IMR-90 (cell line): ENCODE measurements at regions not wholly inside any gene's neighbourhood (a gene's known extent, or its start where the extent isn't known, plus 50 kb on each side); places are given as distances from the start of the nearest gene placed in this dataset.
"Not testable (repeated sequence)": the region's sequence is repeated elsewhere in the genome, so short reads cannot be mapped to it uniquely, and the experiment has no call there.

Source experiments
- ATAC-seq: fragments of 200-7000 bp; cut with Tn5 transposase; 2 replicates; pipeline ENCODE4 v1.9.1; 2020; ENCODE audit warnings: low read depth, mild to moderate bottlenecking, moderate library complexity
- BruUV-seq: library from RNA; stranded (reverse); fragments of 400-500 nt; replicated peaks from 2 replicates; lab custom pipeline; 2021; lab: Mats Ljungman, UMichigan
- CTCF ChIA-PET: fragments of 300-600 bp; formaldehyde crosslinking; extraction: SDS; loops from one replicate; lab custom pipeline; 2021; ENCODE audit warnings: antibody characterized with exemption; lab: Yijun Ruan, JAX
- POLR2A ChIA-PET: fragments of 300-600 bp; sonication (Branson Sonifier 250); formaldehyde crosslinking; loops from one replicate; lab custom pipeline; 2022; ENCODE audit warnings: antibody characterized with exemption; ENCODE audit not compliant: unreplicated experiment; lab: Charles Lee
- DNase-seq: peaks from one replicate; pipeline ENCODE4 v3.0.0; 2013
- H2AFZ ChIP-seq: replicated peaks from 2 replicates; pipeline ENCODE3; 2013; ENCODE audit warnings: low read length, mild to moderate bottlenecking; ENCODE audit not compliant: poor library complexity
- H2AK5ac ChIP-seq: 2 replicates; pipeline ENCODE4 v1.6.1; 2013; ENCODE audit warnings: low read depth, low read length, inconsistent platforms
- H2AK9ac ChIP-seq: replicated peaks from 2 replicates; pipeline ENCODE3; 2013; ENCODE audit warnings: mild to moderate bottlenecking, low read depth, low read length, moderate library complexity; ENCODE audit not compliant: poor library complexity
- H2BK120ac ChIP-seq: 2 replicates; pipeline ENCODE4 v1.6.1; 2013; ENCODE audit warnings: low read depth, low read length, inconsistent platforms
- H2BK15ac ChIP-seq: 3 replicates; pipeline ENCODE4 v1.6.1; 2013; ENCODE audit warnings: low read depth, low read length, inconsistent platforms
- H2BK20ac ChIP-seq: 2 replicates; pipeline ENCODE4 v1.6.1; 2013; ENCODE audit warnings: low read depth, mild to moderate bottlenecking, inconsistent platforms, low read length, moderate library complexity
- H2BK5ac ChIP-seq: 2 replicates; pipeline ENCODE4 v1.6.1; 2013; ENCODE audit warnings: mild to moderate bottlenecking, low read depth, low read length, inconsistent platforms; ENCODE audit not compliant: poor library complexity, severe bottlenecking
- H3K14ac ChIP-seq: replicated peaks from 2 replicates; pipeline ENCODE4 v1.6.1; 2013; ENCODE audit warnings: low read depth, low read length, inconsistent platforms
- H3K18ac ChIP-seq: 2 replicates; pipeline ENCODE4 v1.6.1; 2013; ENCODE audit warnings: low read depth, low read length, control low read depth
- H3K23ac ChIP-seq: 2 replicates; pipeline ENCODE4 v1.6.1; 2013; ENCODE audit warnings: low read depth, low read length, inconsistent platforms
- H3K27ac ChIP-seq: 2 replicates; pipeline ENCODE4 v1.5.1; 2013; ENCODE audit warnings: mild to moderate bottlenecking, control low read depth, low read length; ENCODE audit not compliant: insufficient read depth
- H3K27me3 ChIP-seq: 2 replicates; pipeline ENCODE4 v1.6.1; 2013; ENCODE audit warnings: low read length; ENCODE audit not compliant: control insufficient read depth, insufficient read depth
- H3K36me3 ChIP-seq: 2 replicates; pipeline ENCODE4 v1.6.1; 2013; ENCODE audit warnings: low read length, mixed read lengths; ENCODE audit not compliant: control insufficient read depth, insufficient read depth
- H3K4ac ChIP-seq: 2 replicates; pipeline ENCODE4 v1.6.1; 2013; ENCODE audit warnings: low read depth, low read length, inconsistent platforms
- H3K4me1 ChIP-seq: 2 replicates; pipeline ENCODE4 v1.6.1; 2013; ENCODE audit warnings: low read length, mixed read lengths; ENCODE audit not compliant: control insufficient read depth, insufficient read depth
- H3K4me2 ChIP-seq: 2 replicates; pipeline ENCODE4 v1.6.1; 2013; ENCODE audit warnings: low read depth, mild to moderate bottlenecking, control low read depth, low read length, moderate library complexity
- H3K4me3 ChIP-seq: 2 replicates; pipeline ENCODE4 v1.5.1; 2013; ENCODE audit warnings: low read depth, mild to moderate bottlenecking, control low read depth, low read length, moderate library complexity; ENCODE audit not compliant: insufficient read depth
- H3K56ac ChIP-seq: 2 replicates; pipeline ENCODE4 v1.6.1; 2013; ENCODE audit warnings: low read length, inconsistent platforms; ENCODE audit not compliant: insufficient read depth; ENCODE audit errors: extremely low read depth
- H3K79me1 ChIP-seq, 2 experiments: 2 replicates each; pipeline ENCODE4 v1.6.1; 2013; ENCODE audit warnings: low read length in 2 of 2, inconsistent platforms in 1 of 2, low read depth in 1 of 2
- H3K9ac ChIP-seq: 2 replicates; pipeline ENCODE4 v1.6.1; 2013; ENCODE audit warnings: low read depth, low read length, control low read depth
- H3K9me1 ChIP-seq: 2 replicates; pipeline ENCODE4 v1.6.1; 2013; ENCODE audit warnings: low read length, inconsistent platforms; ENCODE audit not compliant: insufficient read depth
- H3K9me3 ChIP-seq: 2 replicates; pipeline ENCODE4 v1.6.1; 2013; ENCODE audit warnings: low read length; ENCODE audit not compliant: control insufficient read depth, insufficient read depth
- H4K20me1 ChIP-seq: 2 replicates; pipeline ENCODE4 v1.6.1; 2013; ENCODE audit warnings: low read length, inconsistent platforms; ENCODE audit not compliant: insufficient read depth
- H4K5ac ChIP-seq: 2 replicates; pipeline ENCODE4 v1.6.1; 2013; ENCODE audit warnings: mild to moderate bottlenecking, low read depth, low read length, control low read depth
- H4K8ac ChIP-seq, 2 experiments: 2 replicates each; pipeline ENCODE4 v1.6.1; 2013; ENCODE audit warnings: low read depth in 2 of 2, low read length in 2 of 2, control low read depth in 1 of 2, inconsistent platforms in 1 of 2
- H4K91ac ChIP-seq: 2 replicates; pipeline ENCODE4 v1.6.1; 2013; ENCODE audit warnings: low read depth, low read length, inconsistent platforms; ENCODE audit not compliant: insufficient read depth
- CEBPB ChIP-seq: IDR thresholded peaks from 2 replicates; pipeline ENCODE4 v1.6.1; 2012; ENCODE audit warnings: low read depth, low read length, improper control_type of control experiment
- RCOR1 ChIP-seq: IDR thresholded peaks from 2 replicates; pipeline ENCODE4 v1.6.1; 2012; ENCODE audit warnings: mild to moderate bottlenecking, low read length, improper control_type of control experiment; ENCODE audit not compliant: insufficient replicate concordance
- WGBS, 2 experiments: methylation state at CpG; one replicate each; pipeline versions ENCODE4 v1.1.5 to v1.1.7; 2013; ENCODE audit warnings: missing lambda C conversion rate in 2 of 2; ENCODE audit not compliant: insufficient read length in 1 of 2; ENCODE audit errors: extremely low coverage in 2 of 2; 5-methylcytosine and 5-hydroxymethylcytosine counted together
- dilution Hi-C: fragments of 300-500 bp; cut with HindIII; formaldehyde crosslinking; loops from one replicate; pipeline ENCODE4 v1.14.3; 2018; ENCODE audit warnings: low sequenced_read_pairs; ENCODE audit not compliant: unreplicated experiment
- in situ Hi-C: fragments of 300-500 bp; cut with MboI; formaldehyde crosslinking; loops from 3 replicates; pipeline ENCODE4 v1.14.3; 2019; ENCODE audit warnings: low sequenced_read_pairs, inconsistent platforms, mixed read lengths
- intact Hi-C: fragments of 100-400 bp; cut with micrococcal nuclease; formaldehyde crosslinking; loops from 2 replicates; pipeline ENCODE4 v1.10.0; 2022

DNA sequence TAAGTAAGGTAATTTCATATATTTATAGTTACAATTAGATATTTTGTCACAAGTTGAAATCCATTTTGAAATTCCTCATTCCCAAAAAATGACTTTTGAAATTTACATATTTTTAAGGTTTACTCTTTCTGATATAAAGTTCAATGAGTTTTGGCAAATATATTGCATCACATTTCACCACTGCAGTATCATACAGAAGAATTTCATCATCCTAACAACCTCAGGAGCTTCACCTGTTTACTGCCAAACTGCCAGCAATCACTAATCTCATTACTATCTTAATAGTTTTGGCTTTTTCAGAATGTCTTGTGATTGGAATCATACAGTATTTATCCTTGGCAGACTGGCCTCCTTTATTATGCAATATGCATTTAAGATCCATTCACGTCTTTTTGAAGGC, 1578.9 kb downstream of the REEP3 start:
- Histone ChIP-seq H2AK9ac (no peak overlapping the region), H2AFZ (no peak overlapping the region), H2BK5ac (no peak overlapping the region), H3K4me3 (no peak overlapping the region), H3K18ac (no peak overlapping the region), H3K4me1 (no peaks in the 10 kb centered on the region), H3K4me2 (no peak overlapping the region), H3K56ac (no peak overlapping the region), H3K36me3 (no peaks in the 10 kb centered on the region), H3K23ac (no peak overlapping the region), H3K4ac (no peak overlapping the region), H3K27me3 (no peaks in the 10 kb centered on the region), H3K9me1 (no peaks in the 10 kb centered on the region), H3K27ac (no peak overlapping the region), H4K20me1 (no peaks in the 10 kb centered on the region), H3K9me3 (peaks cover 3% of the 10 kb centered on the region; the same call in 1 of the 2 replicates), H2AK5ac (no peak overlapping the region), H3K9ac (no peak overlapping the region), H4K5ac (no peak overlapping the region), H4K8ac (no peak overlapping the region), H3K14ac (no peak overlapping the region), H2BK120ac (no peak overlapping the region), H4K91ac (no peak overlapping the region), H3K79me1 (no peaks in the 10 kb centered on the region), H2BK15ac (no peak overlapping the region), H2BK20ac (no peak overlapping the region)
- peak; percentile 42; the same call in 1 of the 2 replicates for TF ChIP-seq CEBPB
- no peak for TF ChIP-seq RCOR1
- intact Hi-C loops, result no loop called here
- BruUV-seq, result no TSS peak
- in situ Hi-C loops, result no loop called here
- no peak for DNase-seq
- POLR2A ChIA-PET, result no interaction called here
- ATAC-seq, result no peak
- CTCF ChIA-PET, result interaction anchor here (0.6 kb wide), 1 partner anchor 92 kb away, joined by 3 read pairs; no protein-coding TSS in a partner anchor
- WGBS, 2 experiments, result no CpG with 5 or more reads among the region's 1 CpG
- dilution Hi-C loops, result no loop called here

DNA sequence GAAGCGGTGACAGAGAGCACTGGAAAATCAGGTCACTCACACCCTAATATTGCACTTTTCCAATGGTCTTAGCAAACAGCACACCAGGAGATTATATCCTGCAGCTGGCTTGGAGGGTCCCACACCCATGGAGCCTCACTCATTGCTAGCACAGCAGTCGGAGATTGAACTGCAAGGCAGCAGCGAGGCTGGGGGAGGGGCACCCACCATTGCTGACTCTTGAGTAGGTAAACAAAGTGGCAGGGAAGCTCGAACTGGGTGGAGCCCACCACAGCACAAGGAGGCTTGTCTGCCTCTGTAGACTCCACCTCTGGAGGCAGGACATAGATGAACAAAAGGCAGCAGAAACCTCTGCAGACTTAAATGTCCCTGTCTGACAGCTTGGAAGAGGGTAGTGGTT, 1579.7 kb downstream of the REEP3 start:
- H3K9ac ChIP-seq, H3K4me2 ChIP-seq, dilution Hi-C loops, POLR2A ChIA-PET, H3K79me1 ChIP-seq, ATAC-seq, H4K91ac ChIP-seq, H3K18ac ChIP-seq, H3K27me3 ChIP-seq, H3K23ac ChIP-seq, H4K5ac ChIP-seq, H2AK9ac ChIP-seq, H3K9me3 ChIP-seq, H3K56ac ChIP-seq, H2BK5ac ChIP-seq, DNase-seq, H3K36me3 ChIP-seq, H3K9me1 ChIP-seq, H3K27ac ChIP-seq, H2AFZ ChIP-seq, H4K20me1 ChIP-seq, in situ Hi-C loops, H3K4ac ChIP-seq, H3K14ac ChIP-seq, H3K4me3 ChIP-seq, H2AK5ac ChIP-seq, H2BK120ac ChIP-seq, CTCF ChIA-PET, H3K4me1 ChIP-seq, H4K8ac ChIP-seq, BruUV-seq, H2BK15ac ChIP-seq, intact Hi-C loops, H2BK20ac ChIP-seq: not testable (repeated sequence)
- WGBS, 2 experiments, result no CpG with 5 or more reads among the region's 4 CpGs
